NT2/D1 (cell line): ENCODE measurements at regions not wholly inside any gene's neighbourhood (a gene's known extent, or its start where the extent isn't known, plus 50 kb on each side); places are given as distances from the start of the nearest gene placed in this dataset.

Source experiments
- SUZ12 ChIP-seq: IDR thresholded peaks from 2 replicates; pipeline ENCODE4 v1.6.1; 2011; ENCODE audit not compliant: insufficient read length, insufficient read depth; ENCODE audit errors: extremely low read depth
- ZNF274 ChIP-seq: IDR thresholded peaks from 2 replicates; pipeline ENCODE4 v1.6.1; 2011; ENCODE audit warnings: mild to moderate bottlenecking, low read depth, low read length

- TF ChIP-seq SUZ12 (no peak), ZNF274 (no peak)
Measured at GRCh38 chr13:53638040-53638439, 609.4 kb downstream of the OLFM4 start.
